Adrenal gland (tissue), 9 donors: ENCODE measurements at regions not wholly inside any gene's neighbourhood (a gene's known extent, or its start where the extent isn't known, plus 50 kb on each side); places are given as distances from the start of the nearest gene placed in this dataset.

Experiments
- DNase-seq, 7 donors: peaks; one replicate each; pipeline ENCODE4 v3.0.0-alpha.2; 2019 to 2020
- H3K27ac ChIP-seq, 5 donors: fragments of 200-600 bp; sonication (generic) in 4 of 5; 1 replicate in 3 of 5; 2 replicates in 2 of 5; pipeline versions ENCODE4 v1.5.1 to v1.8.0; 2016 to 2020; ENCODE audit warnings: mild to moderate bottlenecking in 1 of 5
- H3K27me3 ChIP-seq: fragments of 200-600 bp; 2 replicates; pipeline ENCODE4 v1.8.0; 2021
- H3K36me3 ChIP-seq, 2 donors: fragments of 200-600 bp; replicated peaks in 1 of 2; 1 replicate in 1 of 2; 2 replicates in 1 of 2; pipeline versions ENCODE4 v1.5.1 to v1.8.0; 2018 to 2022
- H3K4me1 ChIP-seq, 2 donors: fragments of 200-600 bp; replicated peaks in 1 of 2; 1 replicate in 1 of 2; 2 replicates in 1 of 2; pipeline versions ENCODE4 v1.5.1 to v1.8.0; 2018 to 2021
- H3K4me3 ChIP-seq, 4 donors: fragments of 200-600 bp; sonication (generic) in 3 of 4; one replicate each; pipeline ENCODE4 v1.5.1; 2016 to 2018
- H3K9me3 ChIP-seq, 3 donors: fragments of 200-600 bp; sonication (generic) in 1 of 3; replicated peaks in 1 of 3; 1 replicate in 2 of 3; 2 replicates in 1 of 3; pipeline versions ENCODE4 v1.5.1 to v1.8.0; 2016 to 2021
- CTCF ChIP-seq, 6 experiments: fragments of 450-650 bp in 4 of 6; fragments of 200-600 bp in 2 of 6; sonication (generic) in 1 of 6; IDR thresholded peaks; 1 replicate in 5 of 6; 2 replicates in 1 of 6; pipeline versions ENCODE4 v1.5.1 to v1.8.0; 2016 to 2021; ENCODE audit warnings: antibody characterized with exemption in 6 of 6, mild to moderate bottlenecking in 2 of 6, moderate library complexity in 1 of 6
- POLR2A ChIP-seq, 2 donors: fragments of 450-650 bp; IDR thresholded peaks; one replicate each; pipeline ENCODE4 v1.6.1; 2017; ENCODE audit warnings: antibody characterized with exemption in 2 of 2, mild to moderate bottlenecking in 2 of 2, moderate library complexity in 1 of 2
- WGBS, 4 donors: extraction: QIAGEN DNeasy Blood & Tissue Kit in 2 of 4; methylation state at CpG; one replicate each; pipeline versions ENCODE4 v1.1.5 to v1.1.7; 2013 to 2017; 5-methylcytosine and 5-hydroxymethylcytosine counted together
- intact Hi-C, 2 donors: fragments of 100-400 bp; cut with DNase I; formaldehyde crosslinking; loops; one replicate each; pipeline versions ENCODE4 v1.14.1 to v1.15.0; 2022 to 2023
- donor health status: healthy with polysubstance abuse.
- donor health status: Bipolar disorder and iron deficiency.
- donor health status: DM: yes; HTN: yes; CAD: no.
- donor health status: DM: no; HTN: no; CAD: no.
- donor health status: DM: no; HTN: no; CAD: no.

- no peak for DNase-seq
- WGBS, 4 donors, result 22 to 64% (median 45%) methylated on average over 2 of the region's 2 CpGs
- intact Hi-C loops, result no loop called here
- no peaks in the 10 kb centered on the region for H3K4me1 ChIP-seq
- TF ChIP-seq CTCF (IDR thresholded peaks at IDR 0.05) (no peak), POLR2A (IDR thresholded peaks at IDR 0.05) (no peak)
- H3K27ac ChIP-seq, result no peak overlapping the region
- no peaks in the 10 kb centered on the region for H3K27me3 ChIP-seq
- no peak overlapping the region for H3K4me3 ChIP-seq
- no peaks in the 10 kb centered on the region for H3K9me3 ChIP-seq
- H3K36me3 ChIP-seq, result no peaks in the 10 kb centered on the region
Measured at GRCh38 chr10:58081353-58081752, 186.3 kb downstream of the IPMK start.

GRCh38 chr10:58079461-58079860, 188.2 kb downstream of the IPMK start:
- TF ChIP-seq CTCF (IDR thresholded peaks at IDR 0.05), result no peak
- no peak for TF ChIP-seq POLR2A (IDR thresholded peaks at IDR 0.05)
- Histone ChIP-seq H3K4me1 (no peaks in the 10 kb centered on the region), H3K4me3 (no peak overlapping the region), H3K27me3 (no peaks in the 10 kb centered on the region), H3K9me3 (no peaks in the 10 kb centered on the region), H3K27ac (no peak overlapping the region), H3K36me3 (no peaks in the 10 kb centered on the region)
- DNase-seq, result no peak
- WGBS, 4 donors, result 78 to 85% (median 80%) methylated on average over 2 of the region's 2 CpGs
- intact Hi-C loops, result no loop called here

- Histone ChIP-seq H3K36me3 (no peaks in the 10 kb centered on the region), H3K9me3 (no peaks in the 10 kb centered on the region), H3K27ac (no peak overlapping the region), H3K4me3 (no peak overlapping the region), H3K4me1 (no peaks in the 10 kb centered on the region), H3K27me3 (no peaks in the 10 kb centered on the region)
- no peak for TF ChIP-seq CTCF (IDR thresholded peaks at IDR 0.05)
- TF ChIP-seq POLR2A (IDR thresholded peaks at IDR 0.05), result no peak
- no peak for DNase-seq
- WGBS, 4 donors, result 79 to 87% (median 82%) methylated on average over 3 of the region's 3 CpGs
- intact Hi-C loops, result no loop called here
Measured at GRCh38 chr10:58072634-58073033, 195.1 kb downstream of the IPMK start.

GRCh38 chr10:58070956-58071355, 196.7 kb downstream of the IPMK start:
- Histone ChIP-seq H3K4me3 (no peak overlapping the region), H3K27ac (no peak overlapping the region), H3K9me3 (no peaks in the 10 kb centered on the region), H3K27me3 (no peaks in the 10 kb centered on the region), H3K4me1 (no peaks in the 10 kb centered on the region), H3K36me3 (no peaks in the 10 kb centered on the region)
- DNase-seq, result no peak
- TF ChIP-seq CTCF (IDR thresholded peaks at IDR 0.05) (no peak), POLR2A (IDR thresholded peaks at IDR 0.05) (no peak)
- WGBS, 4 donors, result 63 to 80% (median 71%) methylated on average over 6 of the region's 6 CpGs
- intact Hi-C loops, result no loop called here
